ENCODE measurements at regions not wholly inside any gene's neighbourhood (a gene's known extent, or its start where the extent isn't known, plus 50 kb on each side); places are given as distances from the start of the nearest gene placed in this dataset.

- Histone ChIP-seq H3K27me3 (ENCODE audit: insufficient read depth, low read length) (no peaks in the 10 kb centered on the region), H3K9me3 (ENCODE audit: low read length) (no peaks in the 10 kb centered on the region), H3K4me1 (ENCODE audit: insufficient read depth, low read length, severe bottlenecking) (no peaks in the 10 kb centered on the region), H3K27ac (ENCODE audit: low read depth, low read length, poor library complexity, severe bottlenecking) (no peak overlapping the region), H3K4me3 (ENCODE audit: low read depth, low read length, poor library complexity, severe bottlenecking) (no peak overlapping the region), H3K9ac (ENCODE audit: low read length) (no peak overlapping the region), H4K20me1 (ENCODE audit: insufficient read depth, low read length) (no peaks in the 10 kb centered on the region), H3K79me2 (ENCODE audit: insufficient read depth, low read length) (no peaks in the 10 kb centered on the region), H2AFZ (ENCODE audit: low read length) (no peak overlapping the region), H3K36me3 (ENCODE audit: insufficient read depth, low read length) (no peaks in the 10 kb centered on the region), H3F3A (ENCODE audit: insufficient read depth, low read length) (no peaks in the 10 kb centered on the region), H3K9me2 (ENCODE audit: low read depth, low read length) (no peaks in the 10 kb centered on the region), H3K4me2 (ENCODE audit: low read length) (no peak overlapping the region)
- no peak for TF ChIP-seq CTCF (IDR thresholded peaks at IDR 0.05; ENCODE audit: low read length)
- TF ChIP-seq EZH2 (IDR thresholded peaks at IDR 0.05; ENCODE audit: borderline replicate concordance, low read length) = no peak
These were observed 341.5 kb upstream of the ZMIZ1 start for GRCh38 chr10:78727251-78727650.

- Histone ChIP-seq H3K27me3 (ENCODE audit: insufficient read depth, low read length) (no peaks in the 10 kb centered on the region), H3K4me3 (ENCODE audit: low read depth, low read length, poor library complexity, severe bottlenecking) (no peak overlapping the region), H3K9ac (ENCODE audit: low read length) (no peak overlapping the region), H3K9me3 (ENCODE audit: low read length) (no peaks in the 10 kb centered on the region), H3K36me3 (ENCODE audit: insufficient read depth, low read length) (no peaks in the 10 kb centered on the region), H3K4me2 (ENCODE audit: low read length) (no peak overlapping the region), H3K4me1 (ENCODE audit: insufficient read depth, low read length, severe bottlenecking) (no peaks in the 10 kb centered on the region), H3K79me2 (ENCODE audit: insufficient read depth, low read length) (no peaks in the 10 kb centered on the region), H3K27ac (ENCODE audit: low read depth, low read length, poor library complexity, severe bottlenecking) (no peak overlapping the region), H2AFZ (ENCODE audit: low read length) (no peak overlapping the region), H3K9me2 (ENCODE audit: low read depth, low read length) (no peaks in the 10 kb centered on the region), H3F3A (ENCODE audit: insufficient read depth, low read length) (no peaks in the 10 kb centered on the region), H4K20me1 (ENCODE audit: insufficient read depth, low read length) (no peaks in the 10 kb centered on the region)
- no peak for TF ChIP-seq CTCF (IDR thresholded peaks at IDR 0.05; ENCODE audit: low read length)
- no peak for TF ChIP-seq EZH2 (IDR thresholded peaks at IDR 0.05; ENCODE audit: borderline replicate concordance, low read length)
These were observed 341.0 kb upstream of the ZMIZ1 start for GRCh38 chr10:78727728-78728127.

- no peaks in the 10 kb centered on the region for H3K79me2 ChIP-seq (ENCODE audit: insufficient read depth, low read length)
- no peaks in the 10 kb centered on the region for H3K9me2 ChIP-seq (ENCODE audit: low read depth, low read length)
- no peaks in the 10 kb centered on the region for H3K27me3 ChIP-seq (ENCODE audit: insufficient read depth, low read length)
- no peak overlapping the region for H3K4me2 ChIP-seq (ENCODE audit: low read length)
- TF ChIP-seq EZH2 (IDR thresholded peaks at IDR 0.05; ENCODE audit: borderline replicate concordance, low read length) = no peak
- no peak overlapping the region for H2AFZ ChIP-seq (ENCODE audit: low read length)
- no peaks in the 10 kb centered on the region for H4K20me1 ChIP-seq (ENCODE audit: insufficient read depth, low read length)
- no peaks in the 10 kb centered on the region for H3K36me3 ChIP-seq (ENCODE audit: insufficient read depth, low read length)
- no peaks in the 10 kb centered on the region for H3F3A ChIP-seq (ENCODE audit: insufficient read depth, low read length)
- no peaks in the 10 kb centered on the region for H3K9me3 ChIP-seq (ENCODE audit: low read length)
- H3K4me1 ChIP-seq (ENCODE audit: insufficient read depth, low read length, severe bottlenecking) = no peaks in the 10 kb centered on the region
- H3K9ac ChIP-seq (ENCODE audit: low read length) = no peak overlapping the region
- H3K4me3 ChIP-seq (ENCODE audit: low read depth, low read length, poor library complexity, severe bottlenecking) = no peak overlapping the region
- H3K27ac ChIP-seq (ENCODE audit: low read depth, low read length, poor library complexity, severe bottlenecking) = no peak overlapping the region
These were observed 340.6 kb upstream of the ZMIZ1 start for GRCh38 chr10:78728176-78728575.

GRCh38 chr10:78729366-78729765 lies 339.4 kb upstream of the ZMIZ1 start:
- TF ChIP-seq EZH2 (IDR thresholded peaks at IDR 0.05; ENCODE audit: borderline replicate concordance, low read length) (no peak), CTCF (IDR thresholded peaks at IDR 0.05; ENCODE audit: low read length) (no peak)
- no peaks in the 10 kb centered on the region for H3K9me3 ChIP-seq (ENCODE audit: low read length)
- H3K27me3 ChIP-seq (ENCODE audit: insufficient read depth, low read length) = no peaks in the 10 kb centered on the region

More at GRCh38 chr10:78729366-78729765, 339.4 kb upstream of the ZMIZ1 start:
- no peaks in the 10 kb centered on the region for H4K20me1 ChIP-seq (ENCODE audit: insufficient read depth, low read length)
- no peak overlapping the region for H2AFZ ChIP-seq (ENCODE audit: low read length)
- H3K4me1 ChIP-seq (ENCODE audit: insufficient read depth, low read length, severe bottlenecking) = no peaks in the 10 kb centered on the region
- no peak overlapping the region for H3K4me3 ChIP-seq (ENCODE audit: low read depth, low read length, poor library complexity, severe bottlenecking)
- H3K27ac ChIP-seq (ENCODE audit: low read depth, low read length, poor library complexity, severe bottlenecking) = no peak overlapping the region
- no peak overlapping the region for H3K9ac ChIP-seq (ENCODE audit: low read length)
- H3F3A ChIP-seq (ENCODE audit: insufficient read depth, low read length) = no peaks in the 10 kb centered on the region
- no peaks in the 10 kb centered on the region for H3K36me3 ChIP-seq (ENCODE audit: insufficient read depth, low read length)
- no peaks in the 10 kb centered on the region for H3K9me2 ChIP-seq (ENCODE audit: low read depth, low read length)
- no peaks in the 10 kb centered on the region for H3K79me2 ChIP-seq (ENCODE audit: insufficient read depth, low read length)
- no peak overlapping the region for H3K4me2 ChIP-seq (ENCODE audit: low read length)
